GM21515 (cell line): ENCODE measurements at regions not wholly inside any gene's neighbourhood (a gene's known extent, or its start where the extent isn't known, plus 50 kb on each side); places are given as distances from the start of the nearest gene placed in this dataset.

Experiments used
- ATAC-seq: cut with Tn5 transposase; IDR thresholded peaks from one replicate; pipeline ENCODE4 v1.9.1; 2021; ENCODE audit not compliant: unreplicated experiment

GRCh38 chr14:73800970-73801515 is 50.6 kb upstream of the PTGR2 start:
- ATAC-seq: no peak

- ATAC-seq: no peak
These were observed 53.9 kb upstream of the PTGR2 start for GRCh38 chr14:73797543-73798265.

GRCh38 chr14:73796893-73797542 is 54.6 kb upstream of the PTGR2 start:
- ATAC-seq: no peak

- no peak for ATAC-seq
These were observed 55.2 kb upstream of the PTGR2 start for GRCh38 chr14:73796415-73796814.

- no peak for ATAC-seq
These were observed 55.7 kb upstream of the PTGR2 start for GRCh38 chr14:73795974-73796373.

GRCh38 chr14:73795466-73795865 is 56.2 kb upstream of the PTGR2 start:
- ATAC-seq: no peak

- no peak for ATAC-seq
These were observed 57.5 kb upstream of the PTGR2 start for GRCh38 chr14:73794146-73794545.

- no peak for ATAC-seq
These were observed 59.1 kb upstream of the PTGR2 start for GRCh38 chr14:73792481-73792880.

GRCh38 chr14:73789989-73790581 is 61.5 kb upstream of the PTGR2 start:
- no peak for ATAC-seq

- ATAC-seq: no peak
These were observed 62.7 kb upstream of the PTGR2 start for GRCh38 chr14:73788701-73789551.

- ATAC-seq: no peak
These were observed 63.4 kb upstream of the PTGR2 start for GRCh38 chr14:73788317-73788598.

- no peak for ATAC-seq
These were observed 63.9 kb upstream of the PTGR2 start for GRCh38 chr14:73787486-73788316.

GRCh38 chr14:73786636-73787485 is 64.8 kb upstream of the PTGR2 start:
- ATAC-seq: peak; percentile 30

GRCh38 chr14:73785834-73786635 is 65.6 kb upstream of the PTGR2 start:
- ATAC-seq: peak; percentile 30

- ATAC-seq: no peak
These were observed 66.2 kb upstream of the PTGR2 start for GRCh38 chr14:73785336-73785833.

GRCh38 chr14:73784988-73785313 is 66.7 kb upstream of the PTGR2 start:
- ATAC-seq: no peak

- ATAC-seq: no peak
These were observed 67.2 kb upstream of the PTGR2 start for GRCh38 chr14:73784181-73784987.
